Osteoblast (primary cell): ENCODE measurements at regions not wholly inside any gene's neighbourhood (a gene's known extent, or its start where the extent isn't known, plus 50 kb on each side); places are given as distances from the start of the nearest gene placed in this dataset.

Source experiments
- DNase-seq: peaks from one replicate; pipeline ENCODE4 v3.0.0; 2011; ENCODE audit warnings: low spot score, mixed read lengths; ENCODE audit not compliant: insufficient read length; ENCODE audit errors: missing footprints
- H2AFZ ChIP-seq: 2 replicates; pipeline ENCODE4 v1.6.0; 2011; ENCODE audit warnings: mild to moderate bottlenecking, low read length
- H3K27ac ChIP-seq: 2 replicates; pipeline ENCODE4 v1.5.1; 2011; ENCODE audit warnings: mild to moderate bottlenecking, low read depth, low read length, moderate library complexity
- H3K27me3 ChIP-seq: 2 replicates; pipeline ENCODE4 v1.6.0; 2012; ENCODE audit warnings: mild to moderate bottlenecking, control low read depth, inconsistent platforms, low read length, moderate library complexity; ENCODE audit not compliant: insufficient read depth
- H3K36me3 ChIP-seq: 2 replicates; pipeline ENCODE4 v1.5.1; 2011; ENCODE audit warnings: mild to moderate bottlenecking, low read length, control low read depth, moderate library complexity; ENCODE audit not compliant: insufficient read depth
- H3K4me1 ChIP-seq: 2 replicates; pipeline ENCODE4 v1.5.1; 2011; ENCODE audit warnings: mild to moderate bottlenecking, low read length, control low read depth, moderate library complexity; ENCODE audit not compliant: insufficient read depth
- H3K4me2 ChIP-seq: 2 replicates; pipeline ENCODE4 v1.6.0; 2011; ENCODE audit warnings: mild to moderate bottlenecking, low read length; ENCODE audit not compliant: insufficient read depth
- H3K4me3 ChIP-seq: fragments of 200-600 bp; sonication (generic); 3 replicates; pipeline ENCODE4 v1.5.1; 2012; ENCODE audit warnings: mild to moderate bottlenecking, low read length, inconsistent platforms; ENCODE audit not compliant: insufficient read depth
- H3K79me2 ChIP-seq: 2 replicates; pipeline ENCODE4 v1.6.0; 2012; ENCODE audit warnings: mild to moderate bottlenecking, low read length, control low read depth, inconsistent platforms; ENCODE audit not compliant: insufficient read depth
- H3K9me3 ChIP-seq: 2 replicates; pipeline ENCODE4 v1.5.1; 2011; ENCODE audit warnings: low read depth, low read length, control low read depth
- H4K20me1 ChIP-seq: 2 replicates; pipeline ENCODE4 v1.6.0; 2012; ENCODE audit warnings: mild to moderate bottlenecking, low read length, control low read depth; ENCODE audit not compliant: insufficient read depth
- CTCF ChIP-seq: IDR thresholded peaks from 2 replicates; pipeline ENCODE4 v1.5.1; 2011; ENCODE audit warnings: mild to moderate bottlenecking, low read depth, low read length, moderate library complexity; ENCODE audit errors: extremely low read depth

- H3K27ac ChIP-seq, result no peak overlapping the region
- no peak for TF ChIP-seq CTCF
- H4K20me1 ChIP-seq, result no peaks in the 10 kb centered on the region
- H3K4me1 ChIP-seq, result no peaks in the 10 kb centered on the region
- no peaks in the 10 kb centered on the region for H3K79me2 ChIP-seq
- no peak overlapping the region for H3K4me3 ChIP-seq
- H3K27me3 ChIP-seq, result no peaks in the 10 kb centered on the region
- H3K36me3 ChIP-seq, result no peaks in the 10 kb centered on the region
- no peaks in the 10 kb centered on the region for H3K9me3 ChIP-seq
- no peak overlapping the region for H2AFZ ChIP-seq
- no peak overlapping the region for H3K4me2 ChIP-seq
- no peak for DNase-seq
These were observed 126.2 kb downstream of the SEC23IP start for GRCh38 chr10:120018695-120019094.

- Histone ChIP-seq H3K9me3 (no peaks in the 10 kb centered on the region), H4K20me1 (no peaks in the 10 kb centered on the region), H3K27me3 (no peaks in the 10 kb centered on the region), H2AFZ (no peak overlapping the region), H3K4me1 (no peaks in the 10 kb centered on the region), H3K79me2 (no peaks in the 10 kb centered on the region), H3K4me3 (no peak overlapping the region), H3K27ac (no peak overlapping the region), H3K36me3 (no peaks in the 10 kb centered on the region), H3K4me2 (no peak overlapping the region)
- no peak for DNase-seq
- TF ChIP-seq CTCF, result no peak
These were observed 127.0 kb downstream of the SEC23IP start for GRCh38 chr10:120019568-120019967.

- no peaks in the 10 kb centered on the region for H3K9me3 ChIP-seq
- no peaks in the 10 kb centered on the region for H3K79me2 ChIP-seq
- H3K36me3 ChIP-seq, result no peaks in the 10 kb centered on the region
- H2AFZ ChIP-seq, result no peak overlapping the region
- H4K20me1 ChIP-seq, result no peaks in the 10 kb centered on the region
- H3K4me2 ChIP-seq, result no peak overlapping the region
- no peak overlapping the region for H3K4me3 ChIP-seq
- no peaks in the 10 kb centered on the region for H3K4me1 ChIP-seq
- no peak for DNase-seq
- H3K27ac ChIP-seq, result no peak overlapping the region
- H3K27me3 ChIP-seq, result no peaks in the 10 kb centered on the region
- no peak for TF ChIP-seq CTCF
These were observed 129.8 kb downstream of the SEC23IP start for GRCh38 chr10:120022357-120022756.

- Histone ChIP-seq H3K27me3 (no peaks in the 10 kb centered on the region), H2AFZ (no peak overlapping the region), H4K20me1 (no peaks in the 10 kb centered on the region), H3K36me3 (no peaks in the 10 kb centered on the region), H3K4me1 (no peaks in the 10 kb centered on the region), H3K4me3 (no peak overlapping the region), H3K27ac (no peak overlapping the region), H3K9me3 (no peaks in the 10 kb centered on the region), H3K79me2 (no peaks in the 10 kb centered on the region), H3K4me2 (no peak overlapping the region)
- no peak for TF ChIP-seq CTCF
- DNase-seq, result no peak
These were observed 141.7 kb downstream of the SEC23IP start for GRCh38 chr10:120034236-120034635.
